Activated CD4-positive, alpha-beta memory T cell treated with anti-CD3 and anti-CD28 coated beads, Interleukin-2, amount 10 ng/mL, durations not matched to agents 7 days and 5 days (primary cell): ENCODE measurements at regions not wholly inside any gene's neighbourhood (a gene's known extent, or its start where the extent isn't known, plus 50 kb on each side); places are given as distances from the start of the nearest gene placed in this dataset.

Experiments
- CTCF ChIA-PET: fragments of 350-600 bp; sonication (Branson Sonifier 250); formaldehyde crosslinking; loops from one replicate; lab custom pipeline; 2021; ENCODE audit warnings: antibody characterized with exemption, inconsistent platforms; lab: Charles Lee
- POLR2A ChIA-PET: fragments of 350-600 bp; sonication (Branson Sonifier 250); formaldehyde crosslinking; loops from one replicate; lab custom pipeline; 2021; ENCODE audit warnings: antibody characterized with exemption; lab: Charles Lee
- DNase-seq: peaks from one replicate; pipeline ENCODE4 v3.0.0-alpha.2; 2020
- H3K27ac Mint-ChIP-seq: one replicate; pipeline ENCODE4 v1.8.0; 2021; ENCODE audit warnings: mild to moderate bottlenecking, mixed read lengths
- H3K27me3 Mint-ChIP-seq: one replicate; pipeline ENCODE4 v1.8.0; 2021; ENCODE audit warnings: mixed read lengths
- H3K36me3 Mint-ChIP-seq: one replicate; pipeline ENCODE4 v1.8.0; 2021; ENCODE audit warnings: low read depth, mixed read lengths
- H3K4me1 Mint-ChIP-seq: one replicate; pipeline ENCODE4 v1.8.0; 2021; ENCODE audit warnings: mixed read lengths
- H3K4me3 Mint-ChIP-seq: one replicate; pipeline ENCODE4 v1.8.0; 2021; ENCODE audit warnings: mild to moderate bottlenecking, mixed read lengths
- H3K9me3 Mint-ChIP-seq: one replicate; pipeline ENCODE4 v1.8.0; 2021; ENCODE audit warnings: mixed read lengths

GRCh38 chr9:126225611-126226609 lies 100.7 kb upstream of the MVB12B start:
- H3K27me3 Mint-ChIP-seq, result peaks cover 47% of the 10 kb centered on the region

GRCh38 chr9:126226991-126227936 lies 99.4 kb upstream of the MVB12B start:
- Mint-ChIP-seq H3K4me3 (no peak overlapping the region), H3K36me3 (no peaks in the 10 kb centered on the region), H3K9me3 (no peaks in the 10 kb centered on the region), H3K4me1 (no peaks in the 10 kb centered on the region), H3K27ac (no peak overlapping the region), H3K27me3 (peaks cover 36% of the 10 kb centered on the region)
- ChIA-PET CTCF (interaction anchor here (1.6 kb wide), 1 partner anchor 819 kb away, joined by 7 read pairs; no protein-coding TSS in a partner anchor), POLR2A (no interaction called here)
- no peak for DNase-seq

More at GRCh38 chr9:126225611-126226609, 100.7 kb upstream of the MVB12B start:
- Mint-ChIP-seq H3K9me3 (no peaks in the 10 kb centered on the region), H3K4me1 (no peaks in the 10 kb centered on the region), H3K36me3 (no peaks in the 10 kb centered on the region), H3K4me3 (no peak overlapping the region), H3K27ac (no peak overlapping the region)
- POLR2A ChIA-PET, result no interaction called here
- DNase-seq, result no peak
- CTCF ChIA-PET, result no interaction called here

GRCh38 chr9:126228111-126228780 lies 98.4 kb upstream of the MVB12B start:
- POLR2A ChIA-PET, result no interaction called here
- Mint-ChIP-seq H3K27me3 (peaks cover 33% of the 10 kb centered on the region), H3K4me3 (no peak overlapping the region), H3K9me3 (no peaks in the 10 kb centered on the region), H3K4me1 (no peaks in the 10 kb centered on the region), H3K36me3 (no peaks in the 10 kb centered on the region), H3K27ac (no peak overlapping the region)
- CTCF ChIA-PET, result interaction anchor here (1.6 kb wide), 1 partner anchor 820 kb away, joined by 7 read pairs; no protein-coding TSS in a partner anchor
- DNase-seq, result no peak

GRCh38 chr9:126228781-126229444 lies 97.7 kb upstream of the MVB12B start:
- H3K27me3 Mint-ChIP-seq, result peaks cover 29% of the 10 kb centered on the region
- H3K27ac Mint-ChIP-seq, result no peak overlapping the region
- DNase-seq, result peak; percentile 69
- no peaks in the 10 kb centered on the region for H3K9me3 Mint-ChIP-seq
- H3K4me3 Mint-ChIP-seq, result no peak overlapping the region
- no peaks in the 10 kb centered on the region for H3K4me1 Mint-ChIP-seq
- H3K36me3 Mint-ChIP-seq, result no peaks in the 10 kb centered on the region
- ChIA-PET CTCF (interaction anchor here (1.1 kb wide), 1 partner anchor 821 kb away, joined by 7 read pairs; no protein-coding TSS in a partner anchor), POLR2A (no interaction called here)

GRCh38 chr9:126229501-126229900 lies 97.1 kb upstream of the MVB12B start:
- H3K9me3 Mint-ChIP-seq, result no peaks in the 10 kb centered on the region
- no peaks in the 10 kb centered on the region for H3K4me1 Mint-ChIP-seq
- H3K4me3 Mint-ChIP-seq, result no peak overlapping the region
- POLR2A ChIA-PET, result no interaction called here
- no peaks in the 10 kb centered on the region for H3K36me3 Mint-ChIP-seq
- peaks cover 23% of the 10 kb centered on the region for H3K27me3 Mint-ChIP-seq
- CTCF ChIA-PET, result interaction anchor here (0.7 to 1.1 kb wide), 3 partner anchors 34 to 822 kb away, joined by 3 to 7 read pairs (median 3); no protein-coding TSS in a partner anchor
- no peak for DNase-seq
- H3K27ac Mint-ChIP-seq, result no peak overlapping the region

- DNase-seq, result no peak
- no peaks in the 10 kb centered on the region for H3K36me3 Mint-ChIP-seq
- H3K4me3 Mint-ChIP-seq, result no peak overlapping the region
- no peaks in the 10 kb centered on the region for H3K9me3 Mint-ChIP-seq
- peaks cover 19% of the 10 kb centered on the region for H3K27me3 Mint-ChIP-seq
- ChIA-PET POLR2A (no interaction called here), CTCF (no interaction called here)
- H3K4me1 Mint-ChIP-seq, result no peaks in the 10 kb centered on the region
- H3K27ac Mint-ChIP-seq, result no peak overlapping the region
Observed at GRCh38 chr9:126230692-126231091, 95.9 kb upstream of the MVB12B start.

- CTCF ChIA-PET, result interaction anchor here (1.1 kb wide), 1 partner anchor 824 kb away, joined by 3 read pairs; no protein-coding TSS in a partner anchor
Observed at GRCh38 chr9:126232461-126232860, 94.2 kb upstream of the MVB12B start.

GRCh38 chr9:126233175-126233574 lies 93.5 kb upstream of the MVB12B start:
- H3K4me1 Mint-ChIP-seq, result no peaks in the 10 kb centered on the region

More at GRCh38 chr9:126232461-126232860, 94.2 kb upstream of the MVB12B start:
- H3K4me1 Mint-ChIP-seq, result no peaks in the 10 kb centered on the region
- POLR2A ChIA-PET, result no interaction called here
- H3K27me3 Mint-ChIP-seq, result peaks cover 16% of the 10 kb centered on the region
- no peaks in the 10 kb centered on the region for H3K9me3 Mint-ChIP-seq
- H3K36me3 Mint-ChIP-seq, result no peaks in the 10 kb centered on the region
- no peak overlapping the region for H3K27ac Mint-ChIP-seq
- H3K4me3 Mint-ChIP-seq, result no peak overlapping the region
- no peak for DNase-seq

GRCh38 chr9:126233913-126234525 lies 92.6 kb upstream of the MVB12B start:
- H3K4me3 Mint-ChIP-seq, result no peak overlapping the region
- no peak for DNase-seq
- peaks cover 13% of the 10 kb centered on the region for H3K27me3 Mint-ChIP-seq
- H3K36me3 Mint-ChIP-seq, result no peaks in the 10 kb centered on the region
- no peak overlapping the region for H3K27ac Mint-ChIP-seq
- ChIA-PET POLR2A (no interaction called here), CTCF (no interaction called here)
- H3K4me1 Mint-ChIP-seq, result no peaks in the 10 kb centered on the region
- H3K9me3 Mint-ChIP-seq, result no peaks in the 10 kb centered on the region

More at GRCh38 chr9:126233175-126233574, 93.5 kb upstream of the MVB12B start:
- no peak overlapping the region for H3K27ac Mint-ChIP-seq
- no peak overlapping the region for H3K4me3 Mint-ChIP-seq
- ChIA-PET POLR2A (no interaction called here), CTCF (no interaction called here)
- peaks cover 15% of the 10 kb centered on the region for H3K27me3 Mint-ChIP-seq
- DNase-seq, result no peak
- no peaks in the 10 kb centered on the region for H3K9me3 Mint-ChIP-seq
- H3K36me3 Mint-ChIP-seq, result no peaks in the 10 kb centered on the region

- no peak overlapping the region for H3K27ac Mint-ChIP-seq
- DNase-seq, result no peak
- no peaks in the 10 kb centered on the region for H3K4me1 Mint-ChIP-seq
- ChIA-PET CTCF (no interaction called here), POLR2A (no interaction called here)
- no peak overlapping the region for H3K4me3 Mint-ChIP-seq
- no peaks in the 10 kb centered on the region for H3K36me3 Mint-ChIP-seq
- H3K9me3 Mint-ChIP-seq, result no peaks in the 10 kb centered on the region
- peaks cover 10% of the 10 kb centered on the region for H3K27me3 Mint-ChIP-seq
Observed at GRCh38 chr9:126234681-126235335, 91.8 kb upstream of the MVB12B start.
